Superior temporal gyrus (tissue), 1 donor: ENCODE measurements at regions not wholly inside any gene's neighbourhood (a gene's known extent, or its start where the extent isn't known, plus 50 kb on each side); places are given as distances from the start of the nearest gene placed in this dataset.

Source experiments
- DNase-seq: peaks from one replicate; pipeline ENCODE4 v3.0.0-alpha.2; 2016; ENCODE audit errors: extremely low spot score

DNA sequence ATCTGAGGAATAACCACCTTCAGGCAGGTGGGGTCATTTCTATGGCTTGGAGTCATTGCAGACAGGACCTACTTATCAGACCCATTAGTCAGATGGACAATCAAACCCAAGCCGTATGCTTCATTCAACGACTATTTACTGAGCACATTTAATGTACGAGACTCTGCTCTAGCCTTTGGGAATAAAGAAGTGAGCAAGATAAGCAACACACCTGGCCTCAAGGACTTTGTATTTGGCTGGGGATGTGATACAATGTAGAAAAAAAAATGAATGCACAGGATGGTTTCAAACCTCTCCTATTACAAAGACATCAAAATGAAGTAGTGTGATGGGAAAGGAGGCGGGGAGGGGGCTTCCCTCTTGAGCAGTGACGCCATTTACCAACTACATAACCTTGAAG is 311.7 kb downstream of the PMP22 start:
- no peak for DNase-seq

DNA sequence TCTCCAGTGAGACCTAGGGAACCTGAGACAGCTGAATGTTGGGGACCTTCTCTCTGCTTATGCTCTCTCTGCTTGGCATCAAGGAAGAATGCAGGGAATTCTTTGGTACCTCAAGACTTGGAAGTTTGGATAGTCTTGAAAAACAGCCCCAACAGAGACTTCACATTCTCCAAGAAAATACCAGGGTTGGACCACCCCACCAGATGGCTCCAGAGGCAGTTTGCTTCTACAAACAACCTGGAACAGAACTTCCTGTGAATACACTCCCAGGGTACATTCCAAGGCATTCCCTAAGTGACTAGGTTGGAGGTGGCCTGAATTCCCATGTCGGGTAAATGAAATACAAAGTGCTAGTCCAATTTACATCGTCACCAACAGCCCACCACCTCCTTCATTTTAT is 314.4 kb downstream of the PMP22 start:
- no peak for DNase-seq

DNA sequence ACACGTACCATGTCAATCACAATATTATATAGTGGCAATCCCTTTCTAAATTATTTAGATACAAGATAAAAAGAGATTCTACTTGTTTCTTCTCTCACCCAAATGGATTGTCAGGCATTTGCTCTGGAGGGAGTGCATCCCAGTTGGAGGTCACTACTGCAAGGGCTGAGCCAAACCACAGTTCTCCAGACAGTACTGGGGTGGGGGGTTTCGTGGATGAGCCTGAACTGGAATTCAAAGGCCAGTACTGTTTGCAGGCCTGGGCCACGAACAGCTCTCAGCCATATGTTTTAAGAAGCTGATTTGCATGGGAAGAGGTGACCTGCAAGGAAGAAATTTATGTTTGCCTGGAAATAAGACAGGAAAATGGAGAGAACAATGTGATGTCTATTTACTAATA is 314.9 kb downstream of the PMP22 start:
- no peak for DNase-seq

DNA sequence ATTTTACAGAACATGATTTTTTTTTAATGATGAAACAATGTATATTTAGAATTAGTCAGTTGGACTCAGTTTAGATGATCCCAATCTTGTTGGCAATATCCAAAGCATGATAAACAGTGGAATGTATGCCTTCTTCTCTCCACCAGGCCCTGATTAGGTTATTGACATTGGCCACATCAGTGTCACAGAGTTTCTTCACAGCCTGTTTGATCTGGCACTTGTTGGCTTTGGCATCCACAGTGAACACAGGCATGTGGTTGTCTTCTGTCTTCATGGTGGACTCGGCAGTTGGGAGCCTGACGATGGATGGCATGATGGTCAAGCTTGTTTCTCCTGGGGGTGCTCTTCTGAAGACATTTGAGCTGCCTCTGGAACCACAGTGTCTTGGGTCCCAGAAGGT is 317.5 kb downstream of the PMP22 start:
- no peak for DNase-seq

DNA sequence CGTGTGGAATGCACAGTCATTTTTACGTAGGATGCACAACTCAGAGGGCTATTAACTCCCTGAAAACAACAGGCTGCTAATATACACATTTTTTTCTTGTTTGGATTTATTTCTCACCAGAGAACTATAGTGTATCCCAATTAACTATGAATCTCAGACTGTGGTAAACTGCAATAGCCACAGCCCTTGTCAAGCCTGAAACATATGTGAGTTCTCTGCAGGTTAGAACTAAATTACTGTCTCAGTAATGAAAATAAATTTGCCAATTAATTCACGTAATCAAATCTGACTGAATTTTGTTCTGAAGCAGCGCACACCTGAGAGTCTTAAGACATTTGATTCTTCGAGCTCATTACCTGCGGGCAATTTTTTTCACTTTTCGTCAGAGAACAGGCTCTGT is 318.6 kb downstream of the PMP22 start:
- DNase-seq: no peak

DNA sequence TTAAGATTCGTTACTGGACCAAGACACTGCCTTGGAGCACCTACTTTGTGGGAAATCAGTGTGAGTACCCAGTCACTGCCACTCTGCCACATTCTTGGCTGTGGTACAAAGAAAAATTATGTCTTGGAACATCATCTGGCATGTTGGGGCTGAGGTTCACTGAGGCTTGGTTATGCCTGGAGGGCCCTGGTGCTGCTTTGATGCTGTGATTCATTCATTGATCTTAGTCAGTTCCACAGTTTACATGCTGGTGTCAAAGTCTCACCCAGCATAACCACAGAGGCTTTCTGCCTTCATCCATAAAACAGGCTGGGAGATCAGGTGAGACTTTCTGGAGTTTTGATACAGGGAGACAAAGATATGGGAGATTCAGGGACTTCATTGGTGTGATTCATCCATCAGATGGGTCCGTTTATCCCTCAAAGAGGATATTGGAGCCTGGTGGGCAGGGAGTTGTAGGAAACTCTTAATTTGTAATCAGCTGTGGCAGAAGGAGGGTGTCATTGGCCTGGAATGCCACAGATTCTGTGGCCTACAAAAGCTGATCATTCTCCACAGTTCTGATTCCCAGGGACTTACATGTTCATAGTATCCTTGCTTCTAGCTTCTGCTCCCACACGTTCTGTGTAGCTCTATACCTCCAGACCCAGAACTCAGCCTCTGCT is 322.5 kb downstream of the PMP22 start:
- DNase-seq: no peak

DNA sequence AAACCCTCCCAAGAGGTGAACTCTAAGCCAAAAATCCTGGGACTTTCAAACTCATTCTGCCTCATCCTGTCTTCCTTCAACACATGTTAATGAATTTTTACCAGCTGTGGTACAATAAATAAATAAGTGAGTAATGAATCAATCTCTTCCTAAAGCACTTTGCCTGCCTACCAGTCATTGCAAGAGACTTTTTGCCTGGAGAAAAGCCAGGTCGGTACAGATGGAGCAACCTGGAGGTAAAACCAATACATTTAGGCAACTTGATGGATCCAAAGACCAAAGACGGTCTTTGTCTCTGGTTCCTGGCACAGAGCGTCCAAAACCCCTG is 324.2 kb downstream of the PMP22 start:
- no peak for DNase-seq

DNA sequence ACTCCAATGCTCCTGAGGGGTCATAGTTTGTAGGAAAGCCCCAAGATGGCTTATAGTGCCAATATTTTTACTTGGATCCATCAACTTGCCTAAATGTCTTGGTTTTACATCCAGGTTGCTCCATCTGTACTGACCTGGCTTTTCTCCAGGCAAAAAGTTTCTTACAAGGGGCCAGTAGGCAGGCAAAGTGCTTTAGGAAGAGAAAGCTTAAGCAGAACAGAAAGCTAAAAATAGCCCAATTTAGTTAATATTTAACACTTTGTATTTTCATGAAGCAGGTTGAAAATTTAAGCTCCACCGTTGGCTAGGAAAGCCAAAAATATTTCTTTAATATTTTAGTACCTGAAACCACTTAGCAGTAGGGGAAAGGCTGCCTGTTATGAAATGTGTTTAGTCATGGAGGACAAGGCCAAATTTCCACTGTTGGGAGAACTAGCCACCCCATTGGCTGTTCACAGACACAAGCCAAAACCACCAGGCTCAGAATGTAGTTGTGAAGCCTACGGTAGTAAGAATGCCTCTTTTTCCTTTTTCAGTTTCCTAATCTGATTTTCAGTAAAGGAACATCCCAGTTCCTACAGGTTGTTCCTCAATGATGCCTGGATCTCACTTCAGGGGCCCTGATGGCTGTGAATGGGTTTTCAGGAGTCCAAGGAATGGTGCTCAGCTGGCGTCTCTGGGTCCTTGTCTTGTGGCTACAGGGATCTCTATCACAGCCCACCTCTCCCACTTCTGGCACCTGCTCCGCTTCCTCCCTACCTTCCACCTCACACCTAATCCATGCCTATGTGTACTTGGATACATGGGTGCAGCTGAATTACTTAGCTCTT is 324.8 kb downstream of the PMP22 start:
- DNase-seq: no peak

DNA sequence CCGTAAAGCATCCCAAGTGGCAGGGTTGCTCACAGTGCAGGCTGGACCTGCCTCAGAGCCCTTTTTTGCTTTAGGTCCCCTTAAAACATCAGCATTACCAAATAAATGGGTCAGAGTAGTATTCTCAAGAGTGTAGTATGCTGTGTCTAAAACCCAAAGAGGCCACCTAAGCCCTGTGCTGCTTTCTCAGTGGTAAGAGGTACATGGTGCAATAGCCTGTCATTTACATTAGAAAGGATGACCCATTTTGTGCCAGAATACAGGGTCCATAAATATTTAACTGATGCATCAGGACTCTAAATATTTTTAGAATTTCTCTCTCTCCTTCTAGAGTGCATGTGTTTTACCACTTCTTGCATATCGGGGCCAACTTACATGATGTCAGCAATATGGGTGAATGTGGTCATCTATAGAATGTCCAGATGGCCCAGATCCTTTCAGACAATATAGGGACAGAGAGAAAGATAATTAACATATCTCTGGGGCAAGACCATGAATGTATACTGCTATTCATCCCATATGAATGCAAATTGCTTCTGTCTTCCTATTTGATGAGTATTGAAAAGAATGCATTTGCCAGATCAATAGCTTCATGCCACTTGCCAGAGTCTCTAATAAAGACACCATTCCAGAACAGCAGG is 329.2 kb downstream of the PMP22 start:
- DNase-seq: no peak

DNA sequence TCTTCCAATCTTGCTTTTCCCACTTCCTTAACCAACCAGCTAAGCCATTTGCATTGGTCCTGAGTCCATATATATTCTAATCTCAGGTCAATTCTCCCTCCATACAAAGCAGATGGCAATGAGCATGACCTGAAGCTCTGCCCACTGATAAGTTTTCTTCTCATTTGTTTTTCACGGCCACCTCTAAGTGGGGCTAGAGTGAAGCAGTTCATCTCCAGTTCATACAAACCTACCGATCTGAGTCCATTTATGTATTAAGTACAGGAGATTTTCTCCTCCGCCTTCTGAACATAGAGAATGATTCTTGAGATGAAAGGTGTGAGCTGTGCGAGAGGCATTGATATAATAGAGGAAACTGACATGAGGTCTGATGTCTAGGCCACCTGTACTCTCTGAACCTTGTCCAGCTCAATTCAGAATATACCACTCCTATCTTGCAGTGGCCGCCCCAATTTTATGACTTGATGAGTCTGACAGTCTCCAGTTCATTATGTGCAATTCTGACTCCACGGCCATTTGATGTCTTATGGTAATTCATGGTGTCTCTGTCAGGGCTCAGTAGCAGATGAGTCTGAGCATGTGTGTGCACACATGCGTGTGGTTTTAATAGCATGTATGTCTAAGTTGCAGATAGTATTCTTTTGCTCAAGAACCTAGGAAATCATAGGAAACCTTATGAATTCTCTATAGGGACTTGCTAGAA is 329.8 kb downstream of the PMP22 start:
- DNase-seq: no peak

DNA sequence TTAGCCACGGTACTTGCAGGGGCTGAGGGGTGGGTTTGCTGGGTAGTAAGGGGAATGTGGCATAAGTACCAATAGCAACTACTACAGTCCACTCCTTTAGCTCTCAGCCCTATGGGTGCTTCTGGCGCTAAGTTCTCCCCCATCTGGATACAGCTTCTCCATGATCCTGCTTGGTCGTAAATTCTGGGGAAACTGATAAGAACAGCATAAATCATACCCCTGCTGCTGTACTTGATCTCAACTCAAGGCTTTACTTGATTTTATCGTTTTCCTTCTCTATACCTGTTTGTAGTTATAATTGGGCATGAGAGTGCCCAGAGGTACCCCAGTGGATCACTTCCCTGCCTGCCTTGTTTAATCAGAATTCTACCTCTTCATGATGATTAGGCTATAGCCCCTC is 331.4 kb downstream of the PMP22 start:
- no peak for DNase-seq

DNA sequence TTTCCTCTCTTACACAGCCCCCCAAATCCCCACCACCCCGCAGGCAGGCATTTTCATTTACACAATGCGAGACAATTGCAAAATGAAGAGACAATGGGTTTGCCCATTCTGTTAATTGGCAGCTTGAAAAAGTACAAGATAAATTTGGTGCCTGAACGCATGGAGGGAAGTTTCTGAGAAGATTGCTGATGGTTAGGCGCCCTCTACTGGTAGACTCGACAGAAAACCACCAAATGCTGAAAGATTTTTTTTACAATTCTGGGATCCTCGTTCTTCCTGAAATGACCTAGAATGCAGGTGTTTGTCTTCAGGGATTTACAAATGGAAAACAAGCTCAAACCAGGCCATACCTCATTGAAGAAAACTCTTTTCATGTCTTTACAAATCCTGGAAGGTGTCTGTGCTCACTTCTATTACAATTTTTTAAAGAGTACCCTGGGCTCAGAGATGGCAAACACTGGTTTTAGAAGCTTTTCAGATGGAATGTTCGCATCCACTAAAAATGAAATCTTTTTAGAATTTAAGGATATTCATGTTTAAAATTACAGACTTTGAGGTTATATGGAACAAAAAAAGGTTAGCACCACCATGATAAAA is 338.5 kb downstream of the PMP22 start:
- peak; percentile 88 for DNase-seq

DNA sequence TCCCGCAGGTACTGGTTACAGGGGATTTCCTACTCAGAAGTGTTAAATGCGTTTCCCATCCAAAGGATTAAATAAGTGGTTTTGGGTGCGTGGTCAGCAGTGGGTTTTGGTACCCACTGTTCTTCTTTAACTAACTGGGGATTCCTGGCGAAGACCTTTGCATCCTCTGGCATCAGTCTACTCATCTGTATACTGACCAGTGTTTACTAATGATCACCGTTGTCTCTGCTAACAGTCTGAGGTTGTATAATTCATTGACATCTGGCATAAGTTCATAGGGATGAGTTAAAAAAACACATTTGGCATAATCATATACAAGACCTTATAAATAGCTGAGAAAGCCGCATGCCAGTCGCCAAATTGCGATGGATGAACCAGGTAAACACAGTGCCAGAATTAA is 339.1 kb downstream of the PMP22 start:
- DNase-seq: no peak

DNA sequence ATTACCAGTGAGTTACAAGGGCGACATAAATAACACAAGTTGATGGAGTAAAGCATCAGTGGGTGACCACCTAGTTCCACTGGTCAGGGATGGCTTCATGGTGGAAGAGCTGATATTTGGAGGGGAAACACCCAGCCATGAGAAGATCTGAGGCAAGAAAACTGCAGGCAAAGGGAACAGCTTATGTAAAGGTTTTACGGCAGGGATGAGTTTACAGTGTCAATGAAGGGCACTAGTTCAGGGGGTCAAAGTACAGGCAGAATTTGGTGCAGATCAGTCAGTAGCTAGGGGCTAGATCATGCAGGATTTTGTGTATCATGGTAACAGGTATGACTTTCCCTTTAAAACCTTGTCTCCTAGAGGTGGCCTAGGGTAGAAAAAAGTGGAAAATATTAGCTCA is 339.6 kb downstream of the PMP22 start:
- no peak for DNase-seq

DNA sequence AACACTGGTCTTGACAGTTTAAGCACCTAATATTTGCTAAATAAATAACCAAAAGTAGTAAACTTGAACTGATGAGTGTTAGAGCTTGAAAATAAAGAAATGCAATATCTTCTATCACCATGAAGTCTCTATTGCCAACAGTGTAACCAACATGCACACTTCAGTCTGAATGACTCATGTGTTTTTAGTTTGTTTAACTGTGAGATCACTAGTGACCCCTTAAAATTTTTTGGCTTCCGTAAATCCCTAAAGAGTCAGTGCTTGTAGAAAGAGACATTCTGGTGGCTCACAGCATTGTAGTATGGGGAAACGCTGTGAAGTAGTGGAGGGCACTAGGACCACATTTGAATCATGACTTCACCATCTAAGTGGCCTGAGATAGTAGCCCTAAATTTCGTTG is 341.1 kb downstream of the PMP22 start:
- DNase-seq: no peak

DNA sequence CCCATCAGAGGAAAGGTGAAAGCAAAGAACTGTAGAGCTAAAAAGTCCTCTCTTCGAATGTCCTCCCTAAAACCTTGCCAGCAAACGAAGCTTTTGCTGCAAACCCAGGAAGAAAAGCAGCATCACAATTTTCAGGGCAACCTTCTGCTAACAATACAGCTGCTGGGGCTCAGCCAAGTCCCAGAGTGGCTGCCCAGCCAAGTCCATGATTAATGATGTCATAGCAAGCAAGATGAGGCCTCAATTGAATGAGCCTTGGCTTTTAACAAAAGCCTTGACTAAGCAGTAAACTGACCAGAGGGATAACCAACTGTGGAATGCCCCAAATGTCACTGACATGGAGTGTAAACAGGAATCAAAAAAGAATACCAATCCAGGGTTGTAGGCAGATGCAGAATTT is 342.7 kb downstream of the PMP22 start:
- peak; percentile 13 for DNase-seq

DNA sequence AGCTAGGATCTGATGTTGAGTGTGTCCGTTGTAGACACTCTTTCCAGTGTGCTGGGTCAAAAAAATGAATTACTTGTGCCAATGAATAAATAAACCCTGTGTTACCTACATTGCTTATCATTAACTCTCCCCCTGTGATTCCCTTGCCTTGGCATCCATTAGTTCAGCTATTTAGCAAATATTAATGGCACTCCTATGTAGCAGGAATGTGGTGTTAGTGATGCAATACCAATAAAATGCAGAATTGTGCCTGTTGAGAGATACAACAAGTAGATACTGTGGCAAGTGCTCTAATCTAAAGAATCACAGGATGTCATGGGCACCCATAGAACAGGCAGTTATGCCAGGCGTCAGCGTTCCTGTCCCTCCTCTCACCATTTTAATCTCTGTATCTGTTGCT is 343.2 kb downstream of the PMP22 start:
- no peak for DNase-seq

DNA sequence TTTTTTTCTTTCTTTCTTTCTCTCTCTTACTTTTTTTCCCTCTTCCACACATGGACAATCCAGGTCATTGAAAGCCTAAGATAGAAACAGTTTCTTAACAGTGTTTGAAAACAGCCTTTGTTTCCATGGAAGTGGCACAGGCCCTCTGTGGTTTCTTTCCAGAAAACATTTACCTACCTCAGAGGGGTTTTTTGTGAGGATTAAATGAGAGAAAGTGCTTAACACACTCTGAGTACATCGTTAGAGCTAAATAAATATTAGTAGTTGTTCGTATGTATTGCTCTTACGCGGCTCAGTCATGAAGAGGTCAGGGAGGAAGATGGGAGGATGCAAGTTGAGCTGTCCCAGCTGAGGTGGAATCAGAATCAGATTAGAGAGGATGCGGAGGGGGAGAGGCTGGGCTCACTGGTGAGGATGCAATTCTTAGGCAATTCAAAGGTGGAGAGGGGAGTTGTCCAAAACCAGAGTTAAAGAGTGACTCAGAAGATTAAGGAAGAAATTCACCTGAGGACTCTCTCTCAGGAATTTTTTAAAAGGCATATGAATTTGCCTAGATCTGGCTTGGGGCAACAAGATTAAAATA is 345.4 kb downstream of the PMP22 start:
- no peak for DNase-seq

DNA sequence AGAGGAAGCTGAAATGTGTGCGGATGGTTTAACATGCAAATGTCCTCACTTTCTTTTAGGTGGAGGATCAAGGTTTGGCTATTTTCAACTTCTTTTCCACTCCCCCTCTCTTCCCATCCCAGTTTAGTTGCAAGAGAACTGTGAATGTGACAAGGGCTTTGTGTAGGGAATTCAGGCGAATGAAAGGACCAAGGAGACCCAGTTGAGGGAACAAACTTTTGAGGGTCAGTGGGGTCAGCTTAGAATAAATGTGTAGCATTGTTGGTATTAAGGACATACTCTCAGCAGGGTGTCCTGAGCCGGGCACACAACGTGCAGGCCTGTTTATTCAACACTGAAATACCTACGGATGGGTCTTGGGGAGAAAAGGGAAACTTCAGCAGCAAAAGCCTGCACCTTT is 346.0 kb downstream of the PMP22 start:
- DNase-seq: no peak

DNA sequence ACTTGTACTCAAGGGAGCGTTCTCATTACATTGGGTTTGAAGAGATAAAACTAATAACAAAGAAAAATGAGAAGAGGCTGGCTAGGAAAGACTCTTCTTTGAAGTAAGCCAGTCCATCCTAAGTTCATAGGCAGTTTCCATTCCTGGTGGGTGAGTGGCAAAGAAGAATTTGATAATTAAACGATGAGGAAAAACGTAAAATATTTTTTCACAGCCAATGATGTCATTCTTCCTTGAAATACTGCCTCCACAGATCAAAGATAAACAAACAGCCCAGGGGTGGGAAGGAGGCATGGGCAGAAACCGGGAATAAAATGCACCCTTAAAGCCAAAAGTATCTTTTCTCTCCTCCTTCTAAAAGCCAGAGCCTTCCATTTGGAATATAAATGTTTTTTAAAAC is 346.6 kb downstream of the PMP22 start:
- DNase-seq: no peak

DNA sequence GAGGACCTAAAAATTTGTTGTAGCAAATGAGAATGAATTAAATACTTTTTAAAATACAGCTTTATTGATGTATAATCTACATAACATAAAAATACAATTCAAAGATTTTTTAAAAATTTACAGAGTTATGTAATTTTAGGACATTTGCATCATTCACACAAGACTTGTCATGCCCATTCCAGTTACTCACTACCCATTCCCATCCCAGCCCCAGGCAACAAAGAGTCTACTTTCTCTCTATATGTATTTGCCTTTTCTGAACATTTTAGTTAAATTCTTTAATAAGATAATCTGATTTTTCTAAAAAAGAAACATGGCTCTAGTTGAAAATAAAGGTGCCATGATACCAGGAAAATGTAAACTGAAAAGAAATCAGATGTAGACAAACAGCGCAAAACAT is 354.2 kb downstream of the PMP22 start:
- no peak for DNase-seq

DNA sequence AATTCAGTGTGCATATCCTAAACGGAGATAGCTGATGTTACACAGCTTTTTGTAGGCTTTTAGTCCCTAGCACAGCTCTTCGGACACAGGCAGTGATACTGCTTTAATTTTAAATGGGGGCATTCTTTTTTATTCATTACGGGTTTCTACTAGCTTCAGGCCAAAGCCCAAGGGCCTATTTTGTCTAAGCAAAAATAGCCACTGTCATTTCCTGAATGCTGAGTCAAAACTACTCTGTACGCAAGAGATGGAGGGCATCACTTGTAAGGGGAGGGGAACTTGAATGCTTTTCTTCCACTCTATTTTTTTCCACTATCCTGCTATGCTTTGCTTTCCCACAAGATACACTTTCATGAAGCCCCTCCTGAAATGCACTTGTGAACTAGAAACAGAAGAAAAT is 360.7 kb downstream of the PMP22 start:
- no peak for DNase-seq
